Psoas muscle (tissue), 7 donors: ENCODE measurements at regions not wholly inside any gene's neighbourhood (a gene's known extent, or its start where the extent isn't known, plus 50 kb on each side); places are given as distances from the start of the nearest gene placed in this dataset.

Experiments used
- ATAC-seq, 4 donors: fragments of 200-7000 bp; cut with Tn5 transposase; one replicate each; pipeline ENCODE4 v1.9.1; 2020; ENCODE audit warnings: moderate library complexity in 3 of 4, mild to moderate bottlenecking in 2 of 4
- DNase-seq, 2 donors: peaks; one replicate each; pipeline ENCODE4 v3.0.0-alpha.2; 2020
- H3K27ac ChIP-seq: fragments of 200-600 bp; one replicate; pipeline ENCODE4 v1.8.0; 2022
- H3K27me3 ChIP-seq, 3 donors: fragments of 200-600 bp in 1 of 3; one replicate each; pipeline versions ENCODE4 v1.6.1 to v1.8.0; 2013 to 2022; ENCODE audit warnings: low read length in 2 of 3, mild to moderate bottlenecking in 2 of 3, moderate library complexity in 1 of 3; ENCODE audit not compliant: insufficient read depth in 3 of 3
- H3K36me3 ChIP-seq, 2 donors: fragments of 200-600 bp in 1 of 2; one replicate each; pipeline versions ENCODE4 v1.6.1 to v1.8.0; 2013 to 2022; ENCODE audit warnings: low read depth in 1 of 2, mild to moderate bottlenecking in 1 of 2, moderate library complexity in 1 of 2; ENCODE audit not compliant: insufficient read depth in 1 of 2
- H3K4me1 ChIP-seq: fragments of 200-600 bp; one replicate; pipeline ENCODE4 v1.8.0; 2022
- H3K4me3 ChIP-seq: fragments of 200-600 bp; one replicate; pipeline ENCODE4 v1.8.0; 2022; ENCODE audit warnings: mild to moderate bottlenecking
- H3K9me3 ChIP-seq: fragments of 200-600 bp; one replicate; pipeline ENCODE4 v1.8.0; 2022
- WGBS, 3 donors: extraction: QIAGEN DNeasy Blood & Tissue Kit; methylation state at CpG; one replicate each; pipeline versions ENCODE4 v1.1.6 to v1.1.7; 2013; 5-methylcytosine and 5-hydroxymethylcytosine counted together
- intact Hi-C, 2 donors: fragments of 100-400 bp; cut with DNase I; formaldehyde crosslinking; loops; one replicate each; pipeline versions ENCODE4 v1.11.0 to v1.14.2; 2022
- TF ChIP-seq, protein P1 (sequence below): fragments of 200-600 bp; IDR thresholded peaks from one replicate; pipeline ENCODE4 v1.8.0; 2022; ENCODE audit warnings: antibody characterized with exemption
- donor health status: healthy with polysubstance abuse.
- donor health status: DM: no; HTN: no; CAD: no; lungs with moderate emphysema.
- donor health status: Bipolar disorder and iron deficiency.
- donor health status: healthy.
- donor health status: DM: yes; HTN: yes; CAD: no.
- donor health status: DM: no; HTN: no; CAD: no.
- donor health status: DM: yes; HTN: yes; CAD: no.

DNA sequence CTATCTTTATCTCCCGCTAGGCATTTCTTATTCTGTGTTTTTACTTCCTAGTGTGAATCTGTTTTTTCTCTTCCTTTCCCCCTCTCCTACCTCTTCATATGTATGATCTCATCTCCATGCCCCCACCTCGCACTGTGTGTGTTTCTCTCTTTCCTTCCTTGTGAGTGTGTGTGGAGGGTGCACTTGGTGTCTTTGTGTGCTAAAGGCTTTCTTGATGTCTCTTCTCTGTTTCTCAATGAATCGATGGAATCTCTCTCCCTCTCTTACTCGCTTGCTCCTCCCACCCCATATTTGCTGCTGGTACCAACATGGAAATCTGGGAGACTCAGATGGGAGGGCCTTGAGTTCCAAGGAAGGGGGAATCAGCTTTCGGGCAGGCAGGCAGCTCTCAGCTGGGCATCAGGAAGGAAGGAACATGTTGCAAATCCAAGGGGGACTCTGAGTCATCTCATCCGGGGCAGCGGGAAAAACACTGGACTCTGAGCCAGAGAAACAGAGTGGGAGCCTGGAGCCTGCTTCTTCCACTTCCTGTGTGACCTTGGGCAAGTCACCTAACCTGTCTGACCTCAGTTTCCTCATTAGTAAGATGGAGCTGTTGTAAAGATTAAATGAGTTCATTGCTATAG lies 147.5 kb downstream of the PTPRU start:
- H3K27me3 ChIP-seq, result peaks cover 0 to 31% (median 5%) of the 10 kb centered on the region in 3 donors
- ATAC-seq, result no peak

DNA sequence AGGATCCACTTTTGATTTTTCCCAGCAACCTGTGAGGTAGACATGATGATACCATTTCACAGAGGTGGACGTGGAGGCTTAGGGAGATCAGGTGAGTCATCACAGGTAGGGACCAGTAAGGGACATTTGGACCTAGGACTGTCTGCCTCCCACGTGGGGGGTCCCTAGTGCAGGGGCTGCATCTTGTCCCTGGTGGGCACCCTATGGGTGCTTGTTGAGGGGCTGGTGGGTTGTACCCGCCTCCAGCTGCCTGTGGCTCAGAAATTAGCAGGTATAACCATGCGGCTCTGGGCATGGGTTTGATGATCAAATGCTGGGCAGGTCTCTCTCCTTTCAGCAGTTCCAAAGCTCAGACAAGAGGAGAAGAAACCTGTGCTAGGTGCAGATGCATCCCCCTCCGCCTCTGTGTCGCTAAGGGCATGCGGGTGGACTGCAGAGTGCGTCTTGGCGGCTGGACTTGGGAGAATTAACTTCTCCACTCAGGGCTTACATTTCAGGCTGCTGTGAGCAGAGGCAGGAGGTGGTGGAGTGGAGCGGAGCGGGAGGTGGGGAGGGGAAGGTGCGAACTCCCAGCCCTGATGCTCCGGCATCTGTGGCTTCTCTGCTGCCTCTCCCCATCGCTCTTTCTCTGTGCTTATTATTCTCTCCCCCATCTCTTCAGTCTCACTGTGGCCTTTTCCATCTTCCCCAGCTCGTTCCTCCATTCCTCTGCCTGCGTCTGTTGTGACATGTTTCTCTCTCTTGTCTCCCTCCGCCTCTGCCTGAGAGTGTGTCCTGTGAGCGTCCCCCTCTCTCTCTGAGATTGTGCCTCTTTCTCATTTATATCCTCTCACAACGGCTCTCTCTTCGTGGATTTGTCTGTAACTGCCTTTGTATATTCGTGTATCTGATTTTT lies 146.8 kb downstream of the PTPRU start:
- Histone ChIP-seq H3K27me3 (peaks cover 0 to 31% (median 5%) of the 10 kb centered on the region in 3 donors), H3K36me3 (no peaks in the 10 kb centered on the region), H3K27ac (no peak overlapping the region), H3K9me3 (peaks cover 13% of the 10 kb centered on the region), H3K4me3 (no peak overlapping the region), H3K4me1 (no peaks in the 10 kb centered on the region)
- no peak for DNase-seq
- TF ChIP-seq, protein P1, sequence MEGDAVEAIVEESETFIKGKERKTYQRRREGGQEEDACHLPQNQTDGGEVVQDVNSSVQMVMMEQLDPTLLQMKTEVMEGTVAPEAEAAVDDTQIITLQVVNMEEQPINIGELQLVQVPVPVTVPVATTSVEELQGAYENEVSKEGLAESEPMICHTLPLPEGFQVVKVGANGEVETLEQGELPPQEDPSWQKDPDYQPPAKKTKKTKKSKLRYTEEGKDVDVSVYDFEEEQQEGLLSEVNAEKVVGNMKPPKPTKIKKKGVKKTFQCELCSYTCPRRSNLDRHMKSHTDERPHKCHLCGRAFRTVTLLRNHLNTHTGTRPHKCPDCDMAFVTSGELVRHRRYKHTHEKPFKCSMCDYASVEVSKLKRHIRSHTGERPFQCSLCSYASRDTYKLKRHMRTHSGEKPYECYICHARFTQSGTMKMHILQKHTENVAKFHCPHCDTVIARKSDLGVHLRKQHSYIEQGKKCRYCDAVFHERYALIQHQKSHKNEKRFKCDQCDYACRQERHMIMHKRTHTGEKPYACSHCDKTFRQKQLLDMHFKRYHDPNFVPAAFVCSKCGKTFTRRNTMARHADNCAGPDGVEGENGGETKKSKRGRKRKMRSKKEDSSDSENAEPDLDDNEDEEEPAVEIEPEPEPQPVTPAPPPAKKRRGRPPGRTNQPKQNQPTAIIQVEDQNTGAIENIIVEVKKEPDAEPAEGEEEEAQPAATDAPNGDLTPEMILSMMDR, result no peak
- intact Hi-C loops, result no loop called here
- ATAC-seq, result no peak
- 44 to 50% (median 45%) methylated on average over 21 of the region's 21 CpGs for WGBS, 3 donors

More for the DNA sequence above, 147.5 kb downstream of the PTPRU start:
- Histone ChIP-seq H3K4me3 (no peak overlapping the region), H3K27ac (no peak overlapping the region), H3K9me3 (peaks cover 6% of the 10 kb centered on the region), H3K36me3 (no peaks in the 10 kb centered on the region), H3K4me1 (no peaks in the 10 kb centered on the region)
- TF ChIP-seq, protein P1, result no peak
- no peak for DNase-seq
- intact Hi-C loops, result no loop called here
- WGBS, 3 donors, result 25 to 30% (median 28%) methylated on average over 7 of the region's 7 CpGs

DNA sequence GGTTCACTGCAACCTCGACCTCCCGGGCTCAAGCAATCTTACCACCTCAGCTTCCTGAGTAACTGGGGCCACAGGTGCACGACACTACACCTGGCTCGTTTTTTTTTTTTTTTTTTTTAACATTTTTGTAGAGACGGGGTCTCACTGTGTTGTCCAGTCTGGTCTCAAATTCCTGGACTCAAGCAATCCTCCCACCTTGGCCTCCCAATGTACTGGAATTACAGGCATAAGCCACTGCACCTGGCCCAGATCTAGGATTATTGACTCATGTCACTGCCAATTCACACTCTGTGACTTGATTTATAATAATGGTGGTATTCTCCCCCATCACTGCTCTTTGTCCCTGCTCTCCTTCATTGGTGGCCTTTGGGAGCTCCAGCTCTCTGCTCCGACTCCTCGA lies 145.1 kb downstream of the PTPRU start:
- H3K9me3 ChIP-seq, result peaks cover 14% of the 10 kb centered on the region
- H3K27me3 ChIP-seq, result peaks cover 0 to 39% (median 5%) of the 10 kb centered on the region in 3 donors
- TF ChIP-seq, protein P1, result no peak
- DNase-seq, result no peak
- no peaks in the 10 kb centered on the region for H3K4me1 ChIP-seq
- no peak for ATAC-seq
- H3K4me3 ChIP-seq, result no peak overlapping the region
- WGBS, 3 donors, result 79 to 84% (median 82%) methylated on average over 7 of the region's 7 CpGs
- intact Hi-C loops, result no loop called here
- H3K27ac ChIP-seq, result no peak overlapping the region
- H3K36me3 ChIP-seq, result no peaks in the 10 kb centered on the region

DNA sequence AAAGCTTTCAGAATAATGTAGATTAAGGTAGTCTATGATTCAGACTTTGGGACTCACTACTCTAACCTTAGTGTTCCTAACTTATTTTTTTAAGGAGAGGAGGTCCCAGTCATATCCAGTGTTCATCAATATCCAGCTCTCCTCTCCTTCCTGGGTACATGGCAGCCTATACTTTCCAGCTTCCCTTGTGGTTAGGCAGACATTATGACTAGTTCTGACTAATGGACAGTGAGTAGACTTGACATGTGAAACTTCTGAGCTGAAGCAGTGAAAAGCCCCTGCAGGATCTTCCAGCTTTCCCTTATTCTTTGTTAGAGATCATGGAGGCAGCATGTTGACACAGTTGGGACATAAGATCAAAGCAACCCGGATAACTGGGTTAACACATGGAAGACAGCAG lies 144.2 kb downstream of the PTPRU start:
- H3K36me3 ChIP-seq, result no peaks in the 10 kb centered on the region
- H3K9me3 ChIP-seq, result peaks cover 14% of the 10 kb centered on the region
- TF ChIP-seq, protein P1, result no peak
- H3K4me3 ChIP-seq, result no peak overlapping the region
- DNase-seq (no peak), ATAC-seq (no peak)
- 43 to 88% (median 43%) methylated on average over 1 of the region's 1 CpG for WGBS, 3 donors
- intact Hi-C loops, result no loop called here
- H3K4me1 ChIP-seq, result no peaks in the 10 kb centered on the region
- H3K27me3 ChIP-seq, result peaks cover 0 to 34% (median 5%) of the 10 kb centered on the region in 3 donors
- H3K27ac ChIP-seq, result no peak overlapping the region
